ENCODE measurements at regions not wholly inside any gene's neighbourhood (a gene's known extent, or its start where the extent isn't known, plus 50 kb on each side); places are given as distances from the start of the nearest gene placed in this dataset.

DNA sequence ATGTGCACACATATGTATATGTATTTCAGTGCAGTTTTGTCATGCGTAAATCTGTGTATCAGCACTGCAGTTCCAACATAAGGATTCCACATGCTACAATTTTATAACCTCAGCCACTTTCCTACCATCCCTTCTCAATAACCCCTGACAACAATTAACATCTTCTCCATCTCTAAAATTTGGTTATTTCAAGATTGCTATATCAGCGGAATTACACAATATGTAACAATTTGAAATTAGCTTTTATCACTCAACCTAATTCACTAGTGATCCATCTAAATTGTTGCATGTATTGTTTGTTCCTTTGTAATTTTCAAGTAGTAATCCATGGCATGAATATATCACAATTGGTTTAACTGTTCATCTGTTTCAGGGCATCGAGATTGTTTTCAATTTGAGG is 511.3 kb downstream of the HAO1 start:
- H3K4me1 Mint-ChIP-seq, result no peaks in the 10 kb centered on the region
- no peaks in the 10 kb centered on the region for H3K27me3 Mint-ChIP-seq
- H3K4me2 ChIP-seq (replicated peaks; ENCODE audit: low read depth, low read length, poor library complexity, severe bottlenecking), result no peak overlapping the region
- TF ChIP-seq, protein P1, sequence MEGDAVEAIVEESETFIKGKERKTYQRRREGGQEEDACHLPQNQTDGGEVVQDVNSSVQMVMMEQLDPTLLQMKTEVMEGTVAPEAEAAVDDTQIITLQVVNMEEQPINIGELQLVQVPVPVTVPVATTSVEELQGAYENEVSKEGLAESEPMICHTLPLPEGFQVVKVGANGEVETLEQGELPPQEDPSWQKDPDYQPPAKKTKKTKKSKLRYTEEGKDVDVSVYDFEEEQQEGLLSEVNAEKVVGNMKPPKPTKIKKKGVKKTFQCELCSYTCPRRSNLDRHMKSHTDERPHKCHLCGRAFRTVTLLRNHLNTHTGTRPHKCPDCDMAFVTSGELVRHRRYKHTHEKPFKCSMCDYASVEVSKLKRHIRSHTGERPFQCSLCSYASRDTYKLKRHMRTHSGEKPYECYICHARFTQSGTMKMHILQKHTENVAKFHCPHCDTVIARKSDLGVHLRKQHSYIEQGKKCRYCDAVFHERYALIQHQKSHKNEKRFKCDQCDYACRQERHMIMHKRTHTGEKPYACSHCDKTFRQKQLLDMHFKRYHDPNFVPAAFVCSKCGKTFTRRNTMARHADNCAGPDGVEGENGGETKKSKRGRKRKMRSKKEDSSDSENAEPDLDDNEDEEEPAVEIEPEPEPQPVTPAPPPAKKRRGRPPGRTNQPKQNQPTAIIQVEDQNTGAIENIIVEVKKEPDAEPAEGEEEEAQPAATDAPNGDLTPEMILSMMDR (IDR thresholded peaks at IDR 0.05), result no peak
- no peaks in the 10 kb centered on the region for H3K36me3 ChIP-seq (replicated peaks in 1 of 2; ENCODE audit: control extremely low read depth in 1 of 2, control insufficient read depth in 1 of 2, extremely low read depth in 1 of 2, insufficient read depth in 2 of 2, low read length in 1 of 2)
- ChIA-PET CTCF (no interaction called here), POLR2A (no interaction called here)
- H3K9me3 Mint-ChIP-seq (ENCODE audit: insufficient read depth), result peaks cover 2% of the 10 kb centered on the region
- peaks cover 0 to 2% (median 0%) of the 10 kb centered on the region in 3 donors for H3K9me3 ChIP-seq (ENCODE audit: control extremely low read depth in 1 of 3, control insufficient read depth in 2 of 3, insufficient read depth in 1 of 3, low read length in 2 of 3)
- no peaks in the 10 kb centered on the region for H3K27me3 ChIP-seq (replicated peaks in 1 of 4; ENCODE audit: control extremely low read depth in 1 of 4, control insufficient read depth in 3 of 4, insufficient read depth in 4 of 4, low read length in 3 of 4)
- no peak overlapping the region for H2AFZ ChIP-seq (ENCODE audit: insufficient read depth, low read depth, low read length, poor library complexity, severe bottlenecking)
- WGBS (ENCODE audit: insufficient coverage), result 100% methylated on average over 1 of the region's 3 CpGs
- H3K4me1 ChIP-seq (ENCODE audit: control insufficient read depth in 2 of 2, insufficient read depth in 2 of 2, low read length in 2 of 2), result no peaks in the 10 kb centered on the region
- H4K20me1 ChIP-seq (ENCODE audit: control insufficient read depth, insufficient read depth, low read length, poor library complexity, severe bottlenecking), result no peaks in the 10 kb centered on the region
- no peak overlapping the region for H3K4me3 ChIP-seq (ENCODE audit: control extremely low read depth in 1 of 5, extremely low read depth in 1 of 5, insufficient read depth in 1 of 5, low read depth in 2 of 5, low read length in 4 of 5)
- intact Hi-C loops (cut with micrococcal nuclease), result no loop called here
- H3K79me2 ChIP-seq (ENCODE audit: control insufficient read depth, insufficient read depth, low read length), result no peaks in the 10 kb centered on the region
- H3K27ac ChIP-seq (ENCODE audit: low read length in 2 of 2), result no peak overlapping the region
- H3K4me3 Mint-ChIP-seq, result no peak overlapping the region
- DNase-seq, result no peak
- no peak overlapping the region for H3K27ac Mint-ChIP-seq
- no peak for ATAC-seq (ENCODE audit: low read depth)
- H3K9ac ChIP-seq (ENCODE audit: low read length), result no peak overlapping the region

DNA sequence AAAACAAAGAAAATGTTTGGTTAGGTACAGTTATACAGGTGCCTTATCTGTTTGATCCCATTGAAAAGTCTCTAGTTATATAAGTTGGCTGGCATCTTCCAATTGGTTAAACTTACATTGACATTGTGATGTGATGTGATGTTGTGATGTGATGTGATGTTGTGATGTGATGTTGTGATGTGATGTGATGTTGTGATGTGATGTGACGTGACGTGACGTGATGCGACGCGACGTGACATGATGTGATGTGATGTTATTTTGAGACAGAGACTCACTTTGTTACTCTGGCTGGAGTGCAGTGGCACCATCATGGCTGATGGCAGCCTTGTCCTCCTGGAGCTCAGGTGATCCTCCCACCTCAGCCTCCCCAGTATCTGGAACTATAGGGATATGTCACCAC is 507.6 kb downstream of the HAO1 start:
- Mint-ChIP-seq H3K27ac (no peak overlapping the region), H3K27me3 (no peaks in the 10 kb centered on the region), H3K9me3 (ENCODE audit: insufficient read depth) (peaks cover 2% of the 10 kb centered on the region), H3K4me1 (no peaks in the 10 kb centered on the region), H3K4me3 (no peak overlapping the region)
- Histone ChIP-seq H4K20me1 (ENCODE audit: control insufficient read depth, insufficient read depth, low read length, poor library complexity, severe bottlenecking) (no peaks in the 10 kb centered on the region), H3K27me3 (replicated peaks in 1 of 4; ENCODE audit: control extremely low read depth in 1 of 4, control insufficient read depth in 3 of 4, insufficient read depth in 4 of 4, low read length in 3 of 4) (no peaks in the 10 kb centered on the region), H3K9ac (ENCODE audit: low read length) (no peak overlapping the region), H3K27ac (ENCODE audit: low read length in 2 of 2) (no peak overlapping the region), H3K9me3 (ENCODE audit: control extremely low read depth in 1 of 3, control insufficient read depth in 2 of 3, insufficient read depth in 1 of 3, low read length in 2 of 3) (peaks cover 0 to 2% (median 0%) of the 10 kb centered on the region in 3 donors), H3K36me3 (replicated peaks in 1 of 2; ENCODE audit: control extremely low read depth in 1 of 2, control insufficient read depth in 1 of 2, extremely low read depth in 1 of 2, insufficient read depth in 2 of 2, low read length in 1 of 2) (no peaks in the 10 kb centered on the region), H2AFZ (ENCODE audit: insufficient read depth, low read depth, low read length, poor library complexity, severe bottlenecking) (no peak overlapping the region), H3K79me2 (ENCODE audit: control insufficient read depth, insufficient read depth, low read length) (no peaks in the 10 kb centered on the region), H3K4me2 (replicated peaks; ENCODE audit: low read depth, low read length, poor library complexity, severe bottlenecking) (no peak overlapping the region), H3K4me3 (ENCODE audit: control extremely low read depth in 1 of 5, extremely low read depth in 1 of 5, insufficient read depth in 1 of 5, low read depth in 2 of 5, low read length in 4 of 5) (no peak overlapping the region), H3K4me1 (ENCODE audit: control insufficient read depth in 2 of 2, insufficient read depth in 2 of 2, low read length in 2 of 2) (no peaks in the 10 kb centered on the region)
- intact Hi-C loops (cut with micrococcal nuclease), result no loop called here
- WGBS (ENCODE audit: insufficient coverage), result 100% methylated on average over 7 of the region's 7 CpGs
- ATAC-seq (ENCODE audit: low read depth) (no peak), DNase-seq (no peak)
- ChIA-PET POLR2A (no interaction called here), CTCF (no interaction called here)
- TF ChIP-seq EZH2 (IDR thresholded peaks at IDR 0.05; ENCODE audit: borderline replicate concordance, insufficient read depth, low read depth, low read length, poor library complexity, severe bottlenecking), result no peak
- TF ChIP-seq, protein P1 (IDR thresholded peaks at IDR 0.05), result no peak

Data from B cell (primary cell).